ENCODE measurements at regions not wholly inside any gene's neighbourhood (a gene's known extent, or its start where the extent isn't known, plus 50 kb on each side); places are given as distances from the start of the nearest gene placed in this dataset.
A peak's percentile ranks its signal among the peaks of the same experiment; 100 is the strongest.

GRCh38 chr2:62441421-62441820, 64.6 kb downstream of the TMEM17 start:
- Histone ChIP-seq H3K4me3 (no peak overlapping the region), H3K36me3 (no peaks in the 10 kb centered on the region), H3K9me3 (no peaks in the 10 kb centered on the region), H3K27me3 (no peaks in the 10 kb centered on the region), H3K4me1 (peaks cover 8% of the 10 kb centered on the region), H3K27ac (peak overlapping the region; percentile 32)
- no peak for DNase-seq (ENCODE audit: low spot score in 2 of 2)
- TF ChIP-seq EP300 (IDR thresholded peaks at IDR 0.05) = no peak
- TF ChIP-seq CTCF (IDR thresholded peaks at IDR 0.05) = no peak
- no peak for TF ChIP-seq POLR2AphosphoS5 (IDR thresholded peaks at IDR 0.05)
- TF ChIP-seq POLR2A (IDR thresholded peaks at IDR 0.05) = no peak
- WGBS = 52% methylated on average over 5 of the region's 5 CpGs

GRCh38 chr2:62440281-62440946, 65.6 kb downstream of the TMEM17 start:
- DNase-seq (ENCODE audit: low spot score in 2 of 2) = no peak
- H3K27ac ChIP-seq = peak overlapping the region; percentile 32
- no peak overlapping the region for H3K4me3 ChIP-seq
- H3K27me3 ChIP-seq = no peaks in the 10 kb centered on the region
- H3K36me3 ChIP-seq = no peaks in the 10 kb centered on the region
- 89% methylated on average over 6 of the region's 6 CpGs for WGBS
- H3K4me1 ChIP-seq = peaks cover 8% of the 10 kb centered on the region
- no peaks in the 10 kb centered on the region for H3K9me3 ChIP-seq
- TF ChIP-seq CTCF (IDR thresholded peaks at IDR 0.05) (no peak), EP300 (IDR thresholded peaks at IDR 0.05) (no peak), POLR2AphosphoS5 (IDR thresholded peaks at IDR 0.05) (no peak), POLR2A (IDR thresholded peaks at IDR 0.05) (no peak)

- no peaks in the 10 kb centered on the region for H3K36me3 ChIP-seq
- TF ChIP-seq CTCF (IDR thresholded peaks at IDR 0.05) (no peak), EP300 (IDR thresholded peaks at IDR 0.05) (no peak), POLR2AphosphoS5 (IDR thresholded peaks at IDR 0.05) (no peak), POLR2A (IDR thresholded peaks at IDR 0.05) (no peak)
- no peak for DNase-seq (ENCODE audit: low spot score in 2 of 2)
- peaks cover 8% of the 10 kb centered on the region for H3K4me1 ChIP-seq
- 95% methylated on average over 3 of the region's 3 CpGs for WGBS
- no peaks in the 10 kb centered on the region for H3K9me3 ChIP-seq
- no peak overlapping the region for H3K27ac ChIP-seq
- H3K4me3 ChIP-seq = no peak overlapping the region
- H3K27me3 ChIP-seq = no peaks in the 10 kb centered on the region
Observed at GRCh38 chr2:62439425-62439824, 66.6 kb downstream of the TMEM17 start.

- DNase-seq (ENCODE audit: low spot score in 2 of 2) = no peak
- TF ChIP-seq EP300 (IDR thresholded peaks at IDR 0.05) (no peak), POLR2A (IDR thresholded peaks at IDR 0.05) (no peak), CTCF (IDR thresholded peaks at IDR 0.05) (no peak), POLR2AphosphoS5 (IDR thresholded peaks at IDR 0.05) (no peak)
- Histone ChIP-seq H3K36me3 (no peaks in the 10 kb centered on the region), H3K4me3 (no peak overlapping the region), H3K9me3 (no peaks in the 10 kb centered on the region), H3K27me3 (no peaks in the 10 kb centered on the region), H3K4me1 (peaks cover 5% of the 10 kb centered on the region), H3K27ac (no peak overlapping the region)
- 95% methylated on average over 5 of the region's 5 CpGs for WGBS
Observed at GRCh38 chr2:62437785-62438184, 68.2 kb downstream of the TMEM17 start.

GRCh38 chr2:62435720-62436119, 70.3 kb downstream of the TMEM17 start:
- no peaks in the 10 kb centered on the region for H3K4me1 ChIP-seq
- H3K4me3 ChIP-seq = no peak overlapping the region
- 80% methylated on average over 3 of the region's 3 CpGs for WGBS
- TF ChIP-seq EP300 (IDR thresholded peaks at IDR 0.05) = no peak
- TF ChIP-seq CTCF (IDR thresholded peaks at IDR 0.05) = no peak
- TF ChIP-seq POLR2AphosphoS5 (IDR thresholded peaks at IDR 0.05) = no peak
- TF ChIP-seq POLR2A (IDR thresholded peaks at IDR 0.05) = no peak
- no peaks in the 10 kb centered on the region for H3K9me3 ChIP-seq
- H3K36me3 ChIP-seq = no peaks in the 10 kb centered on the region
- no peaks in the 10 kb centered on the region for H3K27me3 ChIP-seq
- no peak for DNase-seq (ENCODE audit: low spot score in 2 of 2)
- no peak overlapping the region for H3K27ac ChIP-seq
